ENCODE measurements at regions not wholly inside any gene's neighbourhood (a gene's known extent, or its start where the extent isn't known, plus 50 kb on each side); places are given as distances from the start of the nearest gene placed in this dataset.

DNA sequence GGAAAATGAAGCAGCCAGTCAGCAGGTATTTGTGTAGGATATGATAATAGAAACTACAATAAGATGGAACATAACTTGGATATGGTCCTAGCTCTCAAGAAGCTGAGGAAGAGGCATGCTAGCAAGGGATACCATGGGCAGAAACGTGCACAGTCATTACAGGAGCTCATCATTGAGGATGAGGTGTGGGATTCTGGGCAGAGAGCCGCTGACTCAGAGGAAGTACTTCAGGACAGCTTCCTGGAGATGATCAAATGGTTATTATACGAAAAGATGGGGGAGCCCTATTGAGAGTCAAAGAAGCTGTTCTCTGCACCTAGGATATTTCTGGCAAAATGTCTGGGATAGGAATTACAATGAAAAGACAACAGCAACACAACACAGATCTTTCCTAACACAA is 116.0 kb upstream of the PDE5A start:
- DNase-seq, result no peak

GRCh38 chr4:119743644-119744043 is 115.0 kb upstream of the PDE5A start:
- no peak for DNase-seq

DNA sequence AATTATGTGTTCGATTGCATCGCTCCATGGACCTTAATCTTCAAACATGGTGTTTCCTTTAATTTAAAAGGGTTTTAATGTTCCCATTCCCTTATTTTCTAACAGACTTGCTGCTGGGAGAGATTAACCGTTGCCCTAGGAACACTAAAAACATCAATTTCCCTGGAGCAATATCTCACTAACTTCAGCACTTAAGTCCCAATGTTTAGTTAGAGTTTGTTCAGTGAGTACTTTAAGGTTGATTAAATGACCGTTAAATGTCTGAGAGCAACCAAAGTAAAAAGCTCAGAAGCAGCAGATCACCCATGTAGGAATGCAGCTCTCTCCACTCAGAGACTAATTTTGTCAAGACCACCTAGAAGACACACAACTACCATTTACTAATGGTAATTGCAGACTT is 111.2 kb upstream of the PDE5A start:
- DNase-seq, result no peak

GRCh38 chr4:119738901-119739300 is 110.3 kb upstream of the PDE5A start:
- DNase-seq, result no peak

DNA sequence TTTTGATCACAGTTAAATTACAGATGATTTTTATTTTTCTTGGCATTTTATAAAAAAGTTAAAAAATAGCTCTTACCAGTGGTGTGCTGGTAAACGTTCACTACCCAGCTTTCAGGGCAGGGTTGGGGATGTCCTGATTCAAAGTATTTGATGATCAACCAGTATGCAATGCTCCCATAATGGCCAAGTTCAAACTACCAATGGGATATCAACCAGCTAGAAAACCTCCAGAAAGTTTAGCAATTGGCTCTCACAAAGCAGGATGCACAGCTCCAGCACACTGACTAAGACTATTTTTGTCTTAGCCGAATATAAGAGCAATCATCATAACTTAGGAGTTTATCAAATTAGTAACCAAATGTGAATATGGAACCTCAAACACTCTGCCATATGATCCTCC is 108.0 kb upstream of the PDE5A start:
- DNase-seq, result no peak

DNA sequence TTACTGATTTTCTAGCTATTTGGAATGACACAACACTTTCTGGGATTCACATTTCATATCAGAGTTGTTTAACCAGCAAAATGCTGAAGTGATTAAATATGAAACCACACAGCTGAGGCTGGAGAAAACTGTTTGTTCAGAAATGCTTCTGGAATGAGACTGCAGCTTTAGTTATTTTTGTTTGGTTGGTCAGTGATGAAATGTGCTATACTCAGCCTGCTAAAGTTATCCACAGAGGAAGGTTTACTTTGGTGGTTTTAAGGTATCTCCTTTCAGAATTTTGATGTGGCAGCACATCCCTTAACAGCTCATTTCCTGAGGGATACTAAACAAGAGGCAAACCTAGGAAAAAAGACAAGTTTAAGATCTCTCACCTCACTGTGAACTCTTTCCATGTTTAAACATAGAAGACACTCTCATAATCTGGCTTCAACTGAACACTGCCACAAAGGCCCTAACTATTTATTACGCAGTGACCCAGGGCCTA is 106.6 kb upstream of the PDE5A start:
- no peak for DNase-seq

DNA sequence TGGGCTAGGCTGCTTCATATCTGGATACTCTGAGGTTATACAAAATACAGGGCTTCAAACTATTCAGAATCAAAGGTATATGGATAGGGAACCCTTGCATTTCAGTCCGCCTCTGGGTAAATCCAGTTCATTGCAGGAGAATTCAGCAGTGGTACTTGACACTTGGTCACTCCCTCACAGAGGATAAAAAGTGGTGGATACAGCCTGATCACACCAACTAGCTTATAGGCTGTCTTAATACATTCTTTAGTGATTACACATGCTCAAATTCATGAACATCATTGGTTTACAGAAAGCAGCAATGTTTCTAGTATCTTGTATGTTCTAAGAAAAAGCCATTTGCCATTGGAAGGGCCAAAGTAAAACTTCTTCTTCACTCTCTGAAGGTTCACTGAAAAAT is 104.8 kb upstream of the PDE5A start:
- DNase-seq, result no peak

GRCh38 chr4:119731778-119732177 is 103.2 kb upstream of the PDE5A start:
- DNase-seq, result no peak

DNA sequence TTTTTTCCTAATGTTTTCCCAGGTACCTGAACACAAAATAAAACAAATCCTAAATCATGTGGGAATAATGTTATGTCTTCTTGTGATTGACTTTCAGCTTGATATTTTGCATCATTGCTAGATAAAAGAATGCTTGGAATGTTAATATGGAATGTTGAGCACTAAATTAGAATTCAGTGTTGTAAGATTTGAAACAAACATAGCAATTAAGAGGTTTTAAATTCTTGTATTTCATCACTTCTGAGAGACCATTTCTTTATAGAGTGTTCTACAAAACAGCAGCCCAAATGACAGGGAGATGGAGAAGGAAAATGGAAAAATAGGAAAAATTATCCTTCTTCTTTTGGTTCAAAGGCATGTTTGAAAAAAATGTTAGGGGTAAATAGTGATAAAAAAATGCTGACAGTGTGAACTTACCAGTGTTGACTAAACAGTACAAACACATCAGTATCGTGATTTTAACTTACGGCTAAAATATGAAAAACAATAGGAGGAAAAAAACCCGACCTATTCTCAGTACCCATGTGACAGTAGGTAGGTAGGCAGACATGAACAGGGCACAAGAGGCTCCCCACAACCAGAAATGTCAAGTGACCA is 102.6 kb upstream of the PDE5A start:
- no peak for DNase-seq

- DNase-seq, result no peak
Observed at GRCh38 chr4:119730671-119730950, 102.0 kb upstream of the PDE5A start.

DNA sequence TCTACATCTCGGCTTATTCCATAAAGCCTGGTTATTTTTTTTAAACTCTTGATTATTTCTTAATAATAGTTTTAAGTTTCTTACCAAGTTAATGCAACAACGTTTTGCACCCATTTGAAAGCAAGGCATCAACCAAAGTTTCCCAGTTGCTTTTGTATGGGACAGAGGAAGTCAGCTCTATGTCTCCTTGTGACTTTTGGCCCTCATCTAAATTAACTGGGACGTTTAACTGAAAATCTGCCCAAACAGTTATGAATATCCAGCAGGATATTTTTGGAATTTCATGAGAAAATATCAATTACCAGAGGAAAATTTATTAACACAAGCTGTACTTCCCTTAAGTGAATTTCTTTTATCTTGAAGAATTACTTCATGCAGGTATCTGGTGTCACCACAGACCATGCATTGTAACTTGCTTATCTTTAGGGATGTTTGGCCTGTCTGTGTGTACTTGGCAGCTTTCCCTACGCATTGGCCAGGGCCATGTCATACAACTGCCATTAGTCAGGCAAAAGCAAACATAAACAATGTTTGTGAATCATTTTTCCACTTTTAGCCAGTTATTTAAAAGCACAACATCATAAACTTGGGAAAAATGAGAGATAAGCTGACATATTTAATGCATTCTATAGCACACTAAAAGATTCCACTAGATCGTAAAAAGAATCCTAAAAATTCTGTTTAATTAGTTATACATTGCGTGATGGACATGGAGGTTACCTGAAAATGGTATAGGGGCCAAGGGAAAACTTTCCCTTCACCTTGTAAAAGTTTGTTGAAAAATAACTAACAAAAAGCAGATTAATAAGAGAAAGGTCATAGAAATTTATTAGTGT is 101.4 kb upstream of the PDE5A start:
- DNase-seq, result no peak

GRCh38 chr4:119728692-119729593 is 100.3 kb upstream of the PDE5A start:
- DNase-seq, result no peak

GRCh38 chr4:119728185-119728584 is 99.6 kb upstream of the PDE5A start:
- no peak for DNase-seq

GRCh38 chr4:119726505-119726904 is 97.9 kb upstream of the PDE5A start:
- no peak for DNase-seq

GRCh38 chr4:119725688-119726330 is 97.2 kb upstream of the PDE5A start:
- DNase-seq, result no peak

DNA sequence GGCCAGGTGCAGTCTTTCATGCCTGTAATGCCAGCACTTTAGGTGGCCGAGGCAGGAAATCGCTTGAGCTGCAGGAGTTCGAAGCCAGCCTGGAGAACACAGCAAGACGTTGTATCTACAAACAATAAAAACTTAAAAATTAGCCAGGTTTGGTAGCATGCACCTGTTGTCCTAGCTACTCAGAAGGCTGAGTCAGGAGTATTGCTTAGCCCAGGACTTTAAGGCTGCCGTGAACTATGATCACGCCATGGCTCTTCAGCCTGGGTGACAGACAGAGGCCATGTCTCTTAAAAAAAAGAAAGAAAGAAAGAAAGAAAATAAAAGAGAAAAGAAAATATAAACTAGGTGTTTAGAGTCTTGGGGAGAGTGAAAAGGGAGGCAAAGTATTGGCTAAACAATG is 96.4 kb upstream of the PDE5A start:
- no peak for DNase-seq

DNA sequence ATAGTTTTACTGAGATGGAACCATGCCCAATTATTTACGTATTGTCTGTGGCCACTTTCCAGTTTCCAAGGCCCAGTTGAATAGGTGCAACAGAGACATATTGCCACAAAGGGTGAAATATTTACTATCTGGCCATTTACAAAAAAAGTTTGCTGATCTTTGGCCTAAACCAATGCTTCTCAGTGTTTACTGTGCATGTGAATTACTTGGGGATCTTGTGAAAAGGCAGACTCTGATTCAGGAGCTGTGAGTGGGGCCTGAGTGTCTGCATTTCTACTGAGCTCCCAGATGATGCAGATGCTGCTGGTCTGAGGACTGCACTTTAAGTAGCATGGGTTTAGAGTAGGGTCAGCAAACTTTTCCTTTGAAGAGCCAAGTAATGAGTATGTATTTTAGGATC is 94.1 kb upstream of the PDE5A start:
- no peak for DNase-seq

DNA sequence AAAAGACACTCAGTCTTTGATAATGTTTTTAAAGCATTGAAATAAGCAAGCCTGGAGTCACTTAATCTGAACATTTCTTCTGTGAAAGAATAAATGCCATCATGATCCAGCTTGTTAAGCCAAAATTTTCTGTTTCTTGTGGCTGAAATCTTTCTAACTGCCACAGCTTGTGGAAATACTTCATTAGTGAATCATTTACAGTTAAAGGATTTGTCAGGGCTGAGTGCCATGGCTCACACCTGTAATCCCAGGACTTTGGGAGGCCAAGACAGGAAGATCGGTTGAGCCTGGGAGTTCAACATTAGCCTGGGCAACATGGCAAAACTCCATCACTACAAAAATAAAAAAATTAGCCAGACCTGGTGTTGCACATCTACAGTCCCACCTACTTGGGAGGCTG is 93.3 kb upstream of the PDE5A start:
- no peak for DNase-seq

GRCh38 chr4:119715490-119716445 is 87.2 kb upstream of the PDE5A start:
- DNase-seq, result no peak

DNA sequence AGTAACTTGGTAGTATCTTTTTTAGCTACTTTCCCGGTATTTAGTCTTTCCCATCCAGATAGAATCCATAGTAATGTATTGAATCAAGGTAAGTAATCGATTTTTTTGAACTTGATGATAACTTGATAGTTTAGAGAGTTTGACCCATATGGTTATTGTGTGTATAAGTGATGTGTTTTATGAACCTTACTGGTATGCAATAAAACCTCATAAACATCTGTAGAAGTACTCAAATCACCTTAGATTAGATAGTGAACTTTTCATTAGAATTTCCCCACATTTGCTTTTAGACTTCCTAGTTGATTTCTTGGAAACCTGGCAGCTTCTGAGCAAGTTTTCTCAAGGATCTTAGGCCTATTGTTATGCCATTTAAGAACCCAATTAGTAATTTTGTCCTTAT is 80.8 kb upstream of the PDE5A start:
- no peak for DNase-seq

- DNase-seq, result no peak
Observed at GRCh38 chr4:119707336-119707735, 78.7 kb upstream of the PDE5A start.

GRCh38 chr4:119706804-119707203 is 78.2 kb upstream of the PDE5A start:
- DNase-seq, result no peak
